ENCODE measurements at regions not wholly inside any gene's neighbourhood (a gene's known extent, or its start where the extent isn't known, plus 50 kb on each side); places are given as distances from the start of the nearest gene placed in this dataset.
"Not testable (repeated sequence)": the region's sequence is repeated elsewhere in the genome, so short reads cannot be mapped to it uniquely, and the experiment has no call there.

DNA sequence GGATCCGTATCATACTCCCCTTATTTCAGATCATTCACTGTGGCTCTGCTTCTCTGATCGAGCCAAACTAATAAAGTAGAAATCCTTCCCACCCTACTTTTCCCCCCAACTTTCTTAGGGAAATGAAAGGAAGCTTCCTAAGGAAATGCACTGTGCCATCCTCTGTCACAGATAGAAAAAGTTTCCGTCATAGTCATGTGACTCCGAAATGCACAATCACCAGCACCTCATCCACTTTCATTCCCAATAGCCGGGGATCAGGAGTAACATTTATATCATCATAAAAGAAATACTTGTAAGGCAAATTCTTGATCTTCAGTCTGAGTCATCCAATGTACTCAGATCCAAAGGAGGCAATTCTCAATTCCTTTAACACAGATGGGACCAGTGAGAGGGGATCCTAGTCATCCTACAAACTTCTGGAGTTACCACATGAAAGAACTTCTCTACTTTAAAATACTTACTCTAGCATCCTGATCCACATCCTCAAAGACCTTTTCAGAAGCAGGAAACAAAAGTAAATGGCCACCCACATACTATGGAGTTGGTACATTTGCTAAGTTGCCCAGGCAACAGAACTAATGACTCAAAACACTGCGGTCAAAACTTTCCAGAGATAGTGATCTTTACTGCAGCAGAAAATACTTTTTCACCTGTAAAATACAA, 97.8 kb upstream of the ZC3H11B start:
- CTCF ChIA-PET: interaction anchor here (1.0 kb wide), 1 partner anchor 294 kb away, joined by 4 read pairs; no protein-coding TSS in a partner anchor
- H3K27me3 Mint-ChIP-seq (ENCODE audit: insufficient read depth, unreplicated experiment): peaks cover 26% of the 10 kb centered on the region
- intact Hi-C loops (cut with micrococcal nuclease): no loop called here
- POLR2A ChIA-PET: no interaction called here
- H3K9me3 Mint-ChIP-seq (ENCODE audit: unreplicated experiment): no peaks in the 10 kb centered on the region
- DNase-seq (ENCODE audit: unreplicated experiment): peak; percentile 45
- H3K4me1 Mint-ChIP-seq (ENCODE audit: insufficient read depth, unreplicated experiment): no peaks in the 10 kb centered on the region
- no peak overlapping the region for H3K4me3 Mint-ChIP-seq (ENCODE audit: unreplicated experiment)
- no peaks in the 10 kb centered on the region for H3K36me3 Mint-ChIP-seq (ENCODE audit: insufficient read depth, unreplicated experiment)
- TF ChIP-seq, protein P1, sequence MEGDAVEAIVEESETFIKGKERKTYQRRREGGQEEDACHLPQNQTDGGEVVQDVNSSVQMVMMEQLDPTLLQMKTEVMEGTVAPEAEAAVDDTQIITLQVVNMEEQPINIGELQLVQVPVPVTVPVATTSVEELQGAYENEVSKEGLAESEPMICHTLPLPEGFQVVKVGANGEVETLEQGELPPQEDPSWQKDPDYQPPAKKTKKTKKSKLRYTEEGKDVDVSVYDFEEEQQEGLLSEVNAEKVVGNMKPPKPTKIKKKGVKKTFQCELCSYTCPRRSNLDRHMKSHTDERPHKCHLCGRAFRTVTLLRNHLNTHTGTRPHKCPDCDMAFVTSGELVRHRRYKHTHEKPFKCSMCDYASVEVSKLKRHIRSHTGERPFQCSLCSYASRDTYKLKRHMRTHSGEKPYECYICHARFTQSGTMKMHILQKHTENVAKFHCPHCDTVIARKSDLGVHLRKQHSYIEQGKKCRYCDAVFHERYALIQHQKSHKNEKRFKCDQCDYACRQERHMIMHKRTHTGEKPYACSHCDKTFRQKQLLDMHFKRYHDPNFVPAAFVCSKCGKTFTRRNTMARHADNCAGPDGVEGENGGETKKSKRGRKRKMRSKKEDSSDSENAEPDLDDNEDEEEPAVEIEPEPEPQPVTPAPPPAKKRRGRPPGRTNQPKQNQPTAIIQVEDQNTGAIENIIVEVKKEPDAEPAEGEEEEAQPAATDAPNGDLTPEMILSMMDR (IDR thresholded peaks at IDR 0.05; ENCODE audit: unreplicated experiment): no peak
- H3K27ac Mint-ChIP-seq (ENCODE audit: low read depth, unreplicated experiment): no peak overlapping the region
- BruUV-seq (replicated peaks): no TSS peak

DNA sequence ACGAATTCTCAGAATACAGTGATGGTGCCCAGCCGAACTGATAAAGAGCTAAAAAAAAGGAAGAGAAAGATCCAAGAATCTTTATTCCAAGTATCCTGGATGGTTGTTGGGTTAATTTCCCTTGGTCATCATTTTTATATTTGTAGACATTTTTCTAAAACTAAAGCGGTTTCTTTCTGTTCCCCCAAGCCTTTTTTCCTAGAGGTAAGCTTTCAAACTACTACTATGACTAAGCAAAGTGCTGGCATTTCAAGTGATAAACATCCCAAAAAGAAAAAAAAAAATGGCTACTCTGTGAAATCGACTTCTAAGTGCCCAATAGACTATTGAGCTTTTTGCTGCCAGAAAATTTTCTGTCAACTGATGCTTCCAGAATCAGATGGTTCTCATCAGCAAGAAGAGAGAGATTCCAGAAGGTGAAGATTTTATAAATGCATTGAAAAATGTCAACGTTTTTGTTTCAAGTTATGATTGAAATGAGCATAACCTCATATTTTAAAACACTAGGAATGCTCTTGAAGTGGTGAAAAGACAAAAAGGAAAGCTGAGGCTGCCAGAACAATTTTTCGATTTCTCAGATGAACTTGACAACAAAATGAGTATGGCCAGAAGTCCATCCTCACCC, 96.1 kb upstream of the ZC3H11B start:
- Mint-ChIP-seq H3K4me1 (ENCODE audit: insufficient read depth, unreplicated experiment) (no peaks in the 10 kb centered on the region), H3K4me3 (ENCODE audit: unreplicated experiment) (no peak overlapping the region), H3K27ac (ENCODE audit: low read depth, unreplicated experiment) (no peak overlapping the region), H3K36me3 (ENCODE audit: insufficient read depth, unreplicated experiment) (no peaks in the 10 kb centered on the region), H3K9me3 (ENCODE audit: unreplicated experiment) (no peaks in the 10 kb centered on the region), H3K27me3 (ENCODE audit: insufficient read depth, unreplicated experiment) (peaks cover 26% of the 10 kb centered on the region)
- TF ChIP-seq, protein P1 (IDR thresholded peaks at IDR 0.05; ENCODE audit: unreplicated experiment): no peak
- ChIA-PET POLR2A (no interaction called here), CTCF (interaction anchor here (0.5 to 1.7 kb wide), 4 partner anchors 10 to 261 kb away, joined by 3 to 5 read pairs (median 3); no protein-coding TSS in a partner anchor)
- intact Hi-C loops (cut with micrococcal nuclease): no loop called here
- no peak for DNase-seq (ENCODE audit: unreplicated experiment)
- BruUV-seq (replicated peaks): no TSS peak

DNA sequence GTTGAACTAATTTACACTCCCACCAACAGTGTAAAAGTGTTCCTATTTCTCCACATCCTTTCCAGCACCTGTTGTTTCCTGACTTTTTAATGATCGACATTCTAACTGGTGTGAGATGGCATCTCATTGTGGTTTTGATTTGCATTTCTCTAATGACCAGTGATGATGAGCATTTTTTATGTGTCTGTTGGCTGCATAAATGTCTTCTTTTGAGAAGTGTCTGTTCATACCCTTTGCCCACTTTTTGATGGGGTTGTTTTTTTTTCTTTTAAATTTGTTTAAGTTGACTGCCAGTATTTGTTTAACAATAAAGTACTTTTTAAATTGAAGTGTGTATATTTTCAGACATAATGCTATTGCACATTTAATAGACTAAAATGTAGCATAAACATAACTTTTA, 95.0 kb upstream of the ZC3H11B start:
- BruUV-seq (replicated peaks); POLR2A ChIA-PET; intact Hi-C loops (cut with micrococcal nuclease); H3K4me1 Mint-ChIP-seq (ENCODE audit: insufficient read depth, unreplicated experiment); DNase-seq (ENCODE audit: unreplicated experiment); H3K36me3 Mint-ChIP-seq (ENCODE audit: insufficient read depth, unreplicated experiment); H3K9me3 Mint-ChIP-seq (ENCODE audit: unreplicated experiment); H3K27ac Mint-ChIP-seq (ENCODE audit: low read depth, unreplicated experiment); H3K4me3 Mint-ChIP-seq (ENCODE audit: unreplicated experiment): not testable (repeated sequence)
- H3K27me3 Mint-ChIP-seq (ENCODE audit: insufficient read depth, unreplicated experiment): peaks cover 26% of the 10 kb centered on the region
- CTCF ChIA-PET: interaction anchor here (0.6 to 1.7 kb wide), 2 partner anchors 34 to 105 kb away, joined by 3 to 5 read pairs; no protein-coding TSS in a partner anchor

DNA sequence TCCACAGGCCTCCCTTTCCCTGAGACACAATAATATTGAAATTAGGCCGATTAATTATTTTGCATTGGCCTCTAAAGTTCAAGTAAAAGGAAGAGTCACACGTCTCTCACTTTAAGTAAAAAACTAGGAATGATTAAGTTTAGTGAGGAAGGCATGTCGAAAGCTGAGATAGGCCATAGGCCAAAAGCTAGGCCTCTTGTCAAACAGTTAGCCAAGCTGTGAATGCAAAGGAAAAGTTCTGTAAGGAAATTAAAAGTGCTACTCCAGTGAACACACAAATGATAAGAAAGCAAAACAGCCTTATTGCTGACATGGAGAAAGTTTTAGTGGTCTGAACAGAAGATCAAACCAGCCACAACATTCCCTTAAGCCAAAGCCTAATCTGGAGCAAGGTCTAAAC, 91.4 kb upstream of the ZC3H11B start:
- H3K9me3 Mint-ChIP-seq (ENCODE audit: unreplicated experiment); DNase-seq (ENCODE audit: unreplicated experiment); BruUV-seq (replicated peaks); intact Hi-C loops (cut with micrococcal nuclease); POLR2A ChIA-PET; H3K27ac Mint-ChIP-seq (ENCODE audit: low read depth, unreplicated experiment); H3K4me1 Mint-ChIP-seq (ENCODE audit: insufficient read depth, unreplicated experiment); H3K4me3 Mint-ChIP-seq (ENCODE audit: unreplicated experiment); H3K36me3 Mint-ChIP-seq (ENCODE audit: insufficient read depth, unreplicated experiment): not testable (repeated sequence)
- H3K27me3 Mint-ChIP-seq (ENCODE audit: insufficient read depth, unreplicated experiment): peaks cover 35% of the 10 kb centered on the region
- CTCF ChIA-PET: interaction anchor here (1.4 kb wide), 1 partner anchor 108 kb away, joined by 7 read pairs; no protein-coding TSS in a partner anchor

DNA sequence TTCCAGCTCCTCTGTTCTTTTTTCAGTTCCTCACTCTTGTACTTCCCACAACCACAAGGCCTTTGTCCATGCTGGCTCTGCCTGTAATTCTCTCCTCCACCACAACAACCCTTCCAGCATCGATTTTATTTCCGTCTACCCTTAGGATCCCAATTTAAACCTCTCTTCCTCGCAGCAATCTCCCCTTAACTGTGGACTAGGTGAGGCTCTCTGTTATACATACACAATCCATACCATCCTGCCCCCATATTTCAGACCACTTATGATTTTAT, 90.4 kb upstream of the ZC3H11B start:
- BruUV-seq (replicated peaks): no TSS peak
- POLR2A ChIA-PET: no interaction called here
- no peaks in the 10 kb centered on the region for H3K36me3 Mint-ChIP-seq (ENCODE audit: insufficient read depth, unreplicated experiment)
- no peak for DNase-seq (ENCODE audit: unreplicated experiment)
- peaks cover 29% of the 10 kb centered on the region for H3K27me3 Mint-ChIP-seq (ENCODE audit: insufficient read depth, unreplicated experiment)
- H3K27ac Mint-ChIP-seq (ENCODE audit: low read depth, unreplicated experiment): no peak overlapping the region
- H3K4me1 Mint-ChIP-seq (ENCODE audit: insufficient read depth, unreplicated experiment): no peaks in the 10 kb centered on the region
- CTCF ChIA-PET: interaction anchor here (0.6 kb wide), 1 partner anchor 1473 kb away, joined by 4 read pairs; no protein-coding TSS in a partner anchor
- H3K4me3 Mint-ChIP-seq (ENCODE audit: unreplicated experiment): no peak overlapping the region
- H3K9me3 Mint-ChIP-seq (ENCODE audit: unreplicated experiment): no peaks in the 10 kb centered on the region
- TF ChIP-seq, protein P1 (IDR thresholded peaks at IDR 0.05; ENCODE audit: unreplicated experiment): no peak
- intact Hi-C loops (cut with micrococcal nuclease): no loop called here

All from MCF 10A (cell line).